ENCODE measurements at regions not wholly inside any gene's neighbourhood (a gene's known extent, or its start where the extent isn't known, plus 50 kb on each side); places are given as distances from the start of the nearest gene placed in this dataset.
"Not testable (repeated sequence)": the region's sequence is repeated elsewhere in the genome, so short reads cannot be mapped to it uniquely, and the experiment has no call there.

DNA sequence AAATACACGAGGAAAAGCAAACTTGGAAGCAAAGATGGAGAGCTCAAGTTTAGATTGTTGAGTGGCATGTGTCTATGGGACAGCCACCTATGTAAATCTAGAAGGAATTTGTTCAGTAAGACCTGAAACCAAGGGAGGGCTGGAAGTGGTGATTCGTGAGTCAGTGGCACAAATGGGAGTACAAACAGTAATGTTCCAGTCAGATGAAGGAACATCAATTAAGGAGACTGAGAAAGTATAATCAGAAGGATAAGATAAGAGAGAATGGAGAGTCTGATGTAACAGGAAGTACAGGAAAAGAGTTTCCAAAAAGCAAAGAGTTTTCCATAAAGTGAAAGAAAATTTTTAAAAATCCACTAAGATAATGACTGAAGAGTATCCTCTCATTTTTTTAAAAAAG is 544.2 kb downstream of the KIF20B start:
- Histone ChIP-seq H3K4me1 (ENCODE audit: control insufficient read depth in 2 of 2, insufficient read depth in 1 of 2, low read depth in 1 of 2, low read length in 2 of 2) (no peaks in the 10 kb centered on the region), H3K79me1 (ENCODE audit: low read depth, low read length) (no peaks in the 10 kb centered on the region), H2BK5ac (ENCODE audit: low read length) (no peak overlapping the region), H2BK12ac (ENCODE audit: low read length) (no peak overlapping the region), H3K4me3 (ENCODE audit: low read length in 2 of 2) (no peak overlapping the region), H3K23ac (ENCODE audit: low read depth, low read length, poor library complexity) (no peak overlapping the region), H3K4me2 (ENCODE audit: insufficient read depth, low read length, poor library complexity, severe bottlenecking) (no peak overlapping the region), H2BK15ac (ENCODE audit: low read length) (no peak overlapping the region), H2AK5ac (ENCODE audit: low read depth, low read length) (no peak overlapping the region), H3K9me3 (replicated peaks in 1 of 2; ENCODE audit: control insufficient read depth in 2 of 2, insufficient read depth in 1 of 2, low read depth in 1 of 2, low read length in 2 of 2) (no peaks in the 10 kb centered on the region), H3K9ac (ENCODE audit: low read depth, low read length, poor library complexity) (no peak overlapping the region), H3K27ac (replicated peaks; ENCODE audit: low read length) (no peak overlapping the region), H2BK120ac (ENCODE audit: low read depth, low read length) (no peak overlapping the region), H3K4ac (ENCODE audit: low read length) (no peak overlapping the region), H3K14ac (ENCODE audit: low read length) (no peak overlapping the region), H4K91ac (ENCODE audit: low read depth, low read length, poor library complexity) (no peak overlapping the region), H2AFZ (ENCODE audit: low read length) (no peak overlapping the region), H3K18ac (ENCODE audit: low read length) (no peak overlapping the region), H4K8ac (ENCODE audit: low read depth, low read length) (no peak overlapping the region), H3K36me3 (replicated peaks in 1 of 2; ENCODE audit: control insufficient read depth in 2 of 2, insufficient read depth in 2 of 2, low read length in 2 of 2) (no peaks in the 10 kb centered on the region), H3K27me3 (ENCODE audit: control insufficient read depth in 3 of 3, insufficient read depth in 3 of 3, low read depth in 1 of 3, low read length in 3 of 3) (no peaks in the 10 kb centered on the region)
- whole genome bisulfite sequencing, 2 donors (ENCODE audit: extremely low coverage in 2 of 2, insufficient read length in 2 of 2, insufficient replicate concordance in 1 of 2), result no CpG with 5 or more reads among the region's 2 CpGs
- no peak for DNase-seq (ENCODE audit: low spot score)

- no CpG with 5 or more reads among the region's 16 CpGs for WGBS, 2 donors (ENCODE audit: extremely low coverage in 2 of 2, insufficient read length in 2 of 2, insufficient replicate concordance in 1 of 2)
- not testable (repeated sequence) for H3K4me1 ChIP-seq (ENCODE audit: control insufficient read depth in 2 of 2, insufficient read depth in 1 of 2, low read depth in 1 of 2, low read length in 2 of 2)
Measured at GRCh38 chr10:90250784-90251183, 549.4 kb downstream of the KIF20B start.

GRCh38 chr10:90269699-90270098 is 568.3 kb downstream of the KIF20B start:
- Histone ChIP-seq H4K91ac (ENCODE audit: low read depth, low read length, poor library complexity) (no peak overlapping the region), H2AFZ (ENCODE audit: low read length) (no peak overlapping the region), H3K4me1 (ENCODE audit: control insufficient read depth in 2 of 2, insufficient read depth in 1 of 2, low read depth in 1 of 2, low read length in 2 of 2) (no peaks in the 10 kb centered on the region), H2BK120ac (ENCODE audit: low read depth, low read length) (no peak overlapping the region), H4K8ac (ENCODE audit: low read depth, low read length) (no peak overlapping the region), H3K27me3 (ENCODE audit: control insufficient read depth in 3 of 3, insufficient read depth in 3 of 3, low read depth in 1 of 3, low read length in 3 of 3) (no peaks in the 10 kb centered on the region), H3K36me3 (replicated peaks in 1 of 2; ENCODE audit: control insufficient read depth in 2 of 2, insufficient read depth in 2 of 2, low read length in 2 of 2) (no peaks in the 10 kb centered on the region), H3K4ac (ENCODE audit: low read length) (no peak overlapping the region), H3K27ac (replicated peaks; ENCODE audit: low read length) (no peak overlapping the region), H3K14ac (ENCODE audit: low read length) (no peak overlapping the region), H3K9me3 (replicated peaks in 1 of 2; ENCODE audit: control insufficient read depth in 2 of 2, insufficient read depth in 1 of 2, low read depth in 1 of 2, low read length in 2 of 2) (no peaks in the 10 kb centered on the region), H2BK5ac (ENCODE audit: low read length) (no peak overlapping the region), H2AK5ac (ENCODE audit: low read depth, low read length) (no peak overlapping the region), H2BK12ac (ENCODE audit: low read length) (no peak overlapping the region), H3K18ac (ENCODE audit: low read length) (no peak overlapping the region), H3K23ac (ENCODE audit: low read depth, low read length, poor library complexity) (no peak overlapping the region), H3K9ac (ENCODE audit: low read depth, low read length, poor library complexity) (no peak overlapping the region), H3K4me2 (ENCODE audit: insufficient read depth, low read length, poor library complexity, severe bottlenecking) (no peak overlapping the region), H3K79me1 (ENCODE audit: low read depth, low read length) (no peaks in the 10 kb centered on the region), H3K4me3 (ENCODE audit: low read length in 2 of 2) (no peak overlapping the region), H2BK15ac (ENCODE audit: low read length) (no peak overlapping the region)
- no CpG with 5 or more reads among the region's 2 CpGs for WGBS, 2 donors (ENCODE audit: extremely low coverage in 2 of 2, insufficient read length in 2 of 2, insufficient replicate concordance in 1 of 2)
- DNase-seq (ENCODE audit: low spot score), result no peak

More at GRCh38 chr10:90250784-90251183, 549.4 kb downstream of the KIF20B start:
- H3K14ac ChIP-seq (ENCODE audit: low read length); H3K27ac ChIP-seq (replicated peaks; ENCODE audit: low read length); H2BK12ac ChIP-seq (ENCODE audit: low read length); H4K91ac ChIP-seq (ENCODE audit: low read depth, low read length, poor library complexity); H3K27me3 ChIP-seq (ENCODE audit: control insufficient read depth in 3 of 3, insufficient read depth in 3 of 3, low read depth in 1 of 3, low read length in 3 of 3); H2BK15ac ChIP-seq (ENCODE audit: low read length); H3K4ac ChIP-seq (ENCODE audit: low read length); H3K36me3 ChIP-seq (replicated peaks in 1 of 2; ENCODE audit: control insufficient read depth in 2 of 2, insufficient read depth in 2 of 2, low read length in 2 of 2); H2AFZ ChIP-seq (ENCODE audit: low read length); H3K9me3 ChIP-seq (replicated peaks in 1 of 2; ENCODE audit: control insufficient read depth in 2 of 2, insufficient read depth in 1 of 2, low read depth in 1 of 2, low read length in 2 of 2); H2BK5ac ChIP-seq (ENCODE audit: low read length); H3K79me1 ChIP-seq (ENCODE audit: low read depth, low read length); H3K4me2 ChIP-seq (ENCODE audit: insufficient read depth, low read length, poor library complexity, severe bottlenecking); DNase-seq (ENCODE audit: low spot score); H3K23ac ChIP-seq (ENCODE audit: low read depth, low read length, poor library complexity); H3K18ac ChIP-seq (ENCODE audit: low read length); H4K8ac ChIP-seq (ENCODE audit: low read depth, low read length); H2BK120ac ChIP-seq (ENCODE audit: low read depth, low read length); H3K9ac ChIP-seq (ENCODE audit: low read depth, low read length, poor library complexity); H3K4me3 ChIP-seq (ENCODE audit: low read length in 2 of 2); H2AK5ac ChIP-seq (ENCODE audit: low read depth, low read length): not testable (repeated sequence)

- Histone ChIP-seq H2BK120ac (ENCODE audit: low read depth, low read length) (no peak overlapping the region), H3K79me1 (ENCODE audit: low read depth, low read length) (no peaks in the 10 kb centered on the region), H3K4me1 (ENCODE audit: control insufficient read depth in 2 of 2, insufficient read depth in 1 of 2, low read depth in 1 of 2, low read length in 2 of 2) (no peaks in the 10 kb centered on the region), H3K9ac (ENCODE audit: low read depth, low read length, poor library complexity) (no peak overlapping the region), H2BK15ac (ENCODE audit: low read length) (no peak overlapping the region), H3K4ac (ENCODE audit: low read length) (no peak overlapping the region), H2AK5ac (ENCODE audit: low read depth, low read length) (no peak overlapping the region), H2BK5ac (ENCODE audit: low read length) (no peak overlapping the region), H3K4me3 (ENCODE audit: low read length in 2 of 2) (no peak overlapping the region), H2AFZ (ENCODE audit: low read length) (no peak overlapping the region), H3K36me3 (replicated peaks in 1 of 2; ENCODE audit: control insufficient read depth in 2 of 2, insufficient read depth in 2 of 2, low read length in 2 of 2) (no peaks in the 10 kb centered on the region), H3K23ac (ENCODE audit: low read depth, low read length, poor library complexity) (no peak overlapping the region), H3K4me2 (ENCODE audit: insufficient read depth, low read length, poor library complexity, severe bottlenecking) (no peak overlapping the region), H3K27me3 (ENCODE audit: control insufficient read depth in 3 of 3, insufficient read depth in 3 of 3, low read depth in 1 of 3, low read length in 3 of 3) (no peaks in the 10 kb centered on the region), H3K27ac (replicated peaks; ENCODE audit: low read length) (no peak overlapping the region), H4K91ac (ENCODE audit: low read depth, low read length, poor library complexity) (no peak overlapping the region), H4K8ac (ENCODE audit: low read depth, low read length) (no peak overlapping the region), H3K9me3 (replicated peaks in 1 of 2; ENCODE audit: control insufficient read depth in 2 of 2, insufficient read depth in 1 of 2, low read depth in 1 of 2, low read length in 2 of 2) (no peaks in the 10 kb centered on the region), H3K18ac (ENCODE audit: low read length) (no peak overlapping the region), H2BK12ac (ENCODE audit: low read length) (no peak overlapping the region), H3K14ac (ENCODE audit: low read length) (no peak overlapping the region)
- DNase-seq (ENCODE audit: low spot score), result no peak
- no CpG with 5 or more reads among the region's 5 CpGs for WGBS, 2 donors (ENCODE audit: extremely low coverage in 2 of 2, insufficient read length in 2 of 2, insufficient replicate concordance in 1 of 2)
Measured at GRCh38 chr10:90274721-90275468, 573.5 kb downstream of the KIF20B start.

All from neuronal stem cell (in vitro differentiated cells).